Trophoblast cell (in vitro differentiated cells and primary cell): ENCODE measurements at regions not wholly inside any gene's neighbourhood (a gene's known extent, or its start where the extent isn't known, plus 50 kb on each side); places are given as distances from the start of the nearest gene placed in this dataset.

ENCODE experiments used
- DNase-seq, 2 donors: peaks; one replicate each; pipeline ENCODE4 v3.0.0-alpha.2; 2016
- H2AFZ ChIP-seq: 2 replicates; pipeline ENCODE4 v1.6.1; 2013; ENCODE audit warnings: low read length, moderate library complexity, mild to moderate bottlenecking; ENCODE audit not compliant: insufficient read depth, poor library complexity
- H2AK5ac ChIP-seq: 2 replicates; pipeline ENCODE4 v1.6.1; 2013; ENCODE audit warnings: mild to moderate bottlenecking, low read length
- H2BK120ac ChIP-seq: 2 replicates; pipeline ENCODE4 v1.6.1; 2013; ENCODE audit warnings: low read length, mild to moderate bottlenecking, moderate library complexity; ENCODE audit not compliant: insufficient read depth, poor library complexity
- H2BK12ac ChIP-seq: 2 replicates; pipeline ENCODE4 v1.6.1; 2013; ENCODE audit warnings: mild to moderate bottlenecking, low read length, moderate library complexity
- H2BK5ac ChIP-seq: 2 replicates; pipeline ENCODE4 v1.6.1; 2013; ENCODE audit warnings: low read length, low read depth, moderate library complexity, mild to moderate bottlenecking; ENCODE audit not compliant: poor library complexity
- H3K14ac ChIP-seq: 2 replicates; pipeline ENCODE4 v1.6.1; 2013; ENCODE audit warnings: mild to moderate bottlenecking, low read length
- H3K18ac ChIP-seq: 2 replicates; pipeline ENCODE4 v1.6.1; 2013; ENCODE audit warnings: mild to moderate bottlenecking, low read length
- H3K23ac ChIP-seq: 2 replicates; pipeline ENCODE4 v1.6.1; 2013; ENCODE audit warnings: low read length
- H3K27ac ChIP-seq: 2 replicates; pipeline ENCODE4 v1.5.1; 2013; ENCODE audit warnings: low read depth, mild to moderate bottlenecking, inconsistent platforms, low read length, moderate library complexity
- H3K27me3 ChIP-seq: 2 replicates; pipeline ENCODE4 v1.6.1; 2013; ENCODE audit warnings: inconsistent platforms, mild to moderate bottlenecking, low read length, moderate library complexity; ENCODE audit not compliant: insufficient read depth
- H3K36me3 ChIP-seq, 2 experiments: 1 replicate in 1 of 2; 2 replicates in 1 of 2; pipeline ENCODE4 v1.6.1; 2013; ENCODE audit warnings: low read length in 2 of 2, mild to moderate bottlenecking in 2 of 2, moderate library complexity in 1 of 2; ENCODE audit not compliant: insufficient read depth in 2 of 2, control insufficient read depth in 1 of 2
- H3K4ac ChIP-seq: 2 replicates; pipeline ENCODE4 v1.6.1; 2013; ENCODE audit warnings: low read depth, mild to moderate bottlenecking, low read length, moderate library complexity
- H3K4me1 ChIP-seq, 2 experiments: 1 replicate in 1 of 2; 2 replicates in 1 of 2; pipeline ENCODE4 v1.6.1; 2013; ENCODE audit warnings: low read length in 2 of 2, mild to moderate bottlenecking in 2 of 2, moderate library complexity in 1 of 2; ENCODE audit not compliant: insufficient read depth in 2 of 2, control insufficient read depth in 1 of 2
- H3K4me2 ChIP-seq: 2 replicates; pipeline ENCODE4 v1.6.1; 2013; ENCODE audit warnings: inconsistent platforms, mild to moderate bottlenecking, low read length, moderate library complexity
- H3K4me3 ChIP-seq: 2 replicates; pipeline ENCODE4 v1.5.1; 2013; ENCODE audit warnings: mild to moderate bottlenecking, low read depth, low read length, inconsistent platforms
- H3K79me1 ChIP-seq: one replicate; pipeline ENCODE4 v1.6.1; 2013; ENCODE audit warnings: low read length
- H3K79me2 ChIP-seq: 2 replicates; pipeline ENCODE4 v1.6.1; 2013; ENCODE audit warnings: low read length, mild to moderate bottlenecking; ENCODE audit not compliant: control insufficient read depth, insufficient read depth, poor library complexity
- H3K9ac ChIP-seq: 2 replicates; pipeline ENCODE4 v1.6.1; 2013; ENCODE audit warnings: mild to moderate bottlenecking, low read length
- H3K9me3 ChIP-seq: 2 replicates; pipeline ENCODE4 v1.6.1; 2013; ENCODE audit warnings: low read depth, mild to moderate bottlenecking, control low read depth, inconsistent platforms, low read length; ENCODE audit not compliant: insufficient read depth
- H4K12ac ChIP-seq: 2 replicates; pipeline ENCODE4 v1.6.1; 2013; ENCODE audit warnings: low read depth, mild to moderate bottlenecking, low read length, moderate library complexity
- H4K8ac ChIP-seq: 2 replicates; pipeline ENCODE4 v1.6.1; 2013; ENCODE audit warnings: low read depth, mild to moderate bottlenecking, low read length, moderate library complexity
- H4K91ac ChIP-seq: one replicate; pipeline ENCODE4 v1.6.1; 2013; ENCODE audit warnings: low read depth, mild to moderate bottlenecking, low read length, moderate library complexity
- WGBS: extraction: QIAGEN DNeasy Blood & Tissue Kit; methylation state at CpG from one replicate; pipeline ENCODE4 v1.1.7; 2013; ENCODE audit warnings: missing lambda C conversion rate; ENCODE audit not compliant: insufficient read length, insufficient coverage; ENCODE audit errors: extremely low coverage; 5-methylcytosine and 5-hydroxymethylcytosine counted together

- Histone ChIP-seq H3K79me1 (no peaks in the 10 kb centered on the region), H2AK5ac (no peak overlapping the region), H3K4me3 (no peak overlapping the region), H3K4me1 (no peaks in the 10 kb centered on the region), H2BK120ac (no peak overlapping the region), H3K9ac (no peak overlapping the region), H4K8ac (no peak overlapping the region), H3K4me2 (no peak overlapping the region), H2BK12ac (no peak overlapping the region), H3K18ac (no peak overlapping the region), H2AFZ (no peak overlapping the region), H4K12ac (no peak overlapping the region), H3K27ac (no peak overlapping the region), H4K91ac (no peak overlapping the region), H3K9me3 (no peaks in the 10 kb centered on the region), H3K36me3 (no peaks in the 10 kb centered on the region), H3K23ac (no peak overlapping the region), H2BK5ac (no peak overlapping the region), H3K27me3 (no peaks in the 10 kb centered on the region), H3K79me2 (no peaks in the 10 kb centered on the region), H3K4ac (no peak overlapping the region), H3K14ac (no peak overlapping the region)
- DNase-seq = no peak
- no CpG with 5 or more reads among the region's 4 CpGs for WGBS
Observed at GRCh38 chr9:118008246-118008645, 304.0 kb downstream of the TLR4 start.

- Histone ChIP-seq H3K79me2 (no peaks in the 10 kb centered on the region), H4K91ac (no peak overlapping the region), H3K4me2 (no peak overlapping the region), H3K18ac (no peak overlapping the region), H2BK120ac (no peak overlapping the region), H2BK12ac (no peak overlapping the region), H3K23ac (no peak overlapping the region), H3K27me3 (no peaks in the 10 kb centered on the region), H3K36me3 (no peaks in the 10 kb centered on the region), H3K4me3 (no peak overlapping the region), H3K4ac (no peak overlapping the region), H2AK5ac (no peak overlapping the region), H3K9ac (no peak overlapping the region), H3K4me1 (no peaks in the 10 kb centered on the region), H3K27ac (no peak overlapping the region), H3K9me3 (no peaks in the 10 kb centered on the region), H3K79me1 (no peaks in the 10 kb centered on the region), H4K12ac (no peak overlapping the region), H2AFZ (no peak overlapping the region), H2BK5ac (no peak overlapping the region), H4K8ac (no peak overlapping the region), H3K14ac (no peak overlapping the region)
- DNase-seq = no peak
Observed at GRCh38 chr9:118009614-118010013, 305.4 kb downstream of the TLR4 start.

- no peaks in the 10 kb centered on the region for H3K79me2 ChIP-seq
- H2AFZ ChIP-seq = no peak overlapping the region
- H3K4me3 ChIP-seq = no peak overlapping the region
- H3K36me3 ChIP-seq = no peaks in the 10 kb centered on the region
- no peak overlapping the region for H2BK5ac ChIP-seq
- H4K8ac ChIP-seq = no peak overlapping the region
- no peak overlapping the region for H3K9ac ChIP-seq
- no peaks in the 10 kb centered on the region for H3K79me1 ChIP-seq
- H2BK120ac ChIP-seq = no peak overlapping the region
- H2BK12ac ChIP-seq = no peak overlapping the region
- H3K27me3 ChIP-seq = no peaks in the 10 kb centered on the region
- H3K4me1 ChIP-seq = no peaks in the 10 kb centered on the region
- no peaks in the 10 kb centered on the region for H3K9me3 ChIP-seq
- DNase-seq = no peak
- no peak overlapping the region for H4K91ac ChIP-seq
- no peak overlapping the region for H3K14ac ChIP-seq
- no peak overlapping the region for H2AK5ac ChIP-seq
- H3K18ac ChIP-seq = no peak overlapping the region
- H3K23ac ChIP-seq = no peak overlapping the region
- no peak overlapping the region for H3K27ac ChIP-seq
- no peak overlapping the region for H3K4ac ChIP-seq
- no peak overlapping the region for H4K12ac ChIP-seq
- WGBS = no CpG with 5 or more reads among the region's 2 CpGs
- H3K4me2 ChIP-seq = no peak overlapping the region
Observed at GRCh38 chr9:118017607-118018122, 313.5 kb downstream of the TLR4 start.

GRCh38 chr9:118023644-118024043 lies 319.4 kb downstream of the TLR4 start:
- no CpG with 5 or more reads among the region's 2 CpGs for whole genome bisulfite sequencing
- Histone ChIP-seq H3K14ac (no peak overlapping the region), H3K23ac (no peak overlapping the region), H2BK12ac (no peak overlapping the region), H2AFZ (no peak overlapping the region), H3K9me3 (peaks cover 1% of the 10 kb centered on the region), H3K79me1 (no peaks in the 10 kb centered on the region), H2BK5ac (no peak overlapping the region), H3K27ac (no peak overlapping the region), H2BK120ac (no peak overlapping the region), H4K12ac (no peak overlapping the region), H3K4ac (no peak overlapping the region), H3K4me2 (no peak overlapping the region), H3K27me3 (no peaks in the 10 kb centered on the region), H4K91ac (no peak overlapping the region), H3K18ac (no peak overlapping the region), H3K9ac (no peak overlapping the region), H3K4me3 (no peak overlapping the region), H4K8ac (no peak overlapping the region), H3K4me1 (no peaks in the 10 kb centered on the region), H3K36me3 (no peaks in the 10 kb centered on the region), H3K79me2 (no peaks in the 10 kb centered on the region), H2AK5ac (no peak overlapping the region)
- no peak for DNase-seq
